OCI-LY1 (cell line): ENCODE measurements at regions not wholly inside any gene's neighbourhood (a gene's known extent, or its start where the extent isn't known, plus 50 kb on each side); places are given as distances from the start of the nearest gene placed in this dataset.

Experiments
- H2AFZ ChIP-seq: fragments of 200-600 bp; sonication (generic), shearing (Covaris generic); 2 replicates; pipeline ENCODE4 v1.6.0; 2014; ENCODE audit warnings: antibody characterized with exemption, mild to moderate bottlenecking, low read length
- H3F3A ChIP-seq: fragments of 200-600 bp; sonication (generic), shearing (Covaris generic); 2 replicates; pipeline ENCODE4 v1.6.0; 2014; ENCODE audit warnings: mild to moderate bottlenecking, antibody characterized with exemption, low read length, moderate library complexity; ENCODE audit not compliant: insufficient read depth
- H3K27ac ChIP-seq: fragments of 200-600 bp; sonication (generic); 2 replicates; pipeline ENCODE4 v1.5.1; 2014; ENCODE audit warnings: low read length, mixed run types, mild to moderate bottlenecking, low read depth; ENCODE audit not compliant: poor library complexity, severe bottlenecking
- H3K27me3 ChIP-seq: fragments of 200-600 bp; sonication (generic); 2 replicates; pipeline ENCODE4 v1.6.0; 2014; ENCODE audit warnings: antibody characterized with exemption, mild to moderate bottlenecking, low read length, moderate library complexity; ENCODE audit not compliant: insufficient read depth
- H3K36me3 ChIP-seq: fragments of 200-600 bp; sonication (generic); 2 replicates; pipeline ENCODE4 v1.6.1; 2014; ENCODE audit warnings: mild to moderate bottlenecking, antibody characterized with exemption, low read length, moderate library complexity, mixed read lengths; ENCODE audit not compliant: insufficient read depth
- H3K4me1 ChIP-seq: fragments of 200-600 bp; sonication (generic); 2 replicates; pipeline ENCODE4 v1.5.1; 2014; ENCODE audit warnings: mild to moderate bottlenecking, low read length, moderate library complexity; ENCODE audit not compliant: insufficient read depth, severe bottlenecking
- H3K4me2 ChIP-seq: fragments of 200-600 bp; sonication (generic), shearing (Covaris generic); 2 replicates; pipeline ENCODE4 v1.6.1; 2014; ENCODE audit warnings: low read length
- H3K4me3 ChIP-seq: fragments of 200-600 bp; sonication (generic); 2 replicates; pipeline ENCODE4 v1.5.1; 2014; ENCODE audit warnings: low read length, low read depth, mild to moderate bottlenecking, mixed read lengths; ENCODE audit not compliant: poor library complexity, severe bottlenecking
- H3K79me2 ChIP-seq: fragments of 200-600 bp; shearing (Covaris generic); 2 replicates; pipeline ENCODE4 v1.6.1; 2016; ENCODE audit warnings: mixed run types, low read length, mixed read lengths; ENCODE audit not compliant: insufficient read depth
- H3K9ac ChIP-seq: fragments of 200-600 bp; sonication (generic), shearing (Covaris generic); 2 replicates; pipeline ENCODE4 v1.6.1; 2014; ENCODE audit warnings: mild to moderate bottlenecking, low read length, mixed read lengths
- H3K9me2 ChIP-seq: fragments of 200-600 bp; sonication (generic), shearing (Covaris generic); 2 replicates; pipeline ENCODE4 v1.6.1; 2014; ENCODE audit warnings: low read depth, mild to moderate bottlenecking, low read length, mixed read lengths
- H3K9me3 ChIP-seq: fragments of 200-600 bp; shearing (Covaris generic); 2 replicates; pipeline ENCODE4 v1.6.1; 2014; ENCODE audit warnings: low read length, mixed read lengths
- H4K20me1 ChIP-seq: fragments of 200-600 bp; sonication (generic), shearing (Covaris generic); 2 replicates; pipeline ENCODE4 v1.6.0; 2016; ENCODE audit warnings: mild to moderate bottlenecking, low read length; ENCODE audit not compliant: insufficient read depth
- CTCF ChIP-seq: fragments of 200-600 bp; sonication (generic), shearing (Covaris generic); IDR thresholded peaks from 2 replicates; pipeline ENCODE4 v1.5.1; 2017; ENCODE audit warnings: mild to moderate bottlenecking, antibody characterized with exemption, low read length, moderate library complexity, mixed read lengths
- EZH2 ChIP-seq: fragments of 200-600 bp; sonication (generic), shearing (Covaris generic); IDR thresholded peaks from 2 replicates; pipeline ENCODE4 v1.8.0; 2017; ENCODE audit warnings: borderline replicate concordance, mixed run types, mild to moderate bottlenecking, antibody characterized with exemption, low read length, moderate library complexity, mixed read lengths

DNA sequence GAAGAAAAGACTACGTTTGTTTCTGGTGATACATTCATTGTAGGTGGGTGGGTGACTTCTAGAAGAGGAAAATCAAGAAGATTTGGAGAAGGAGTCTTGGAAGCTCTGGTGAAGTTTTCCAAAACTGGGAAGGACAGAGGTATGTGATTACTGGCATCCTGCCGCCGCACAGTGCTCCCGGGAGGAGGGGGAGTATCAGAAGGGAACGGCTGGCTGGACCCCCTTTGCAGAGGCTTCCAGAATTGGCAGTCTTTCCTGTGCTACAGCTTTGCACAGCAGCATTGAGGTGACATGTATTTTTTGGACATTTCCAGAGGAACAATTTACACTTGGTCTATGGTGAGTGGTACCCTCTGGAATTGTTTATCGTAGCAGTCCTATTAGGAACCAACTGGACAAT is 75.7 kb upstream of the EOMES start:
- Histone ChIP-seq H3K4me3 (no peak overlapping the region), H3K27ac (no peak overlapping the region), H2AFZ (no peak overlapping the region), H3K27me3 (no peaks in the 10 kb centered on the region), H3K4me2 (no peak overlapping the region), H3K9me3 (no peaks in the 10 kb centered on the region), H3K4me1 (no peaks in the 10 kb centered on the region), H4K20me1 (no peaks in the 10 kb centered on the region), H3F3A (no peaks in the 10 kb centered on the region), H3K36me3 (no peaks in the 10 kb centered on the region), H3K79me2 (no peaks in the 10 kb centered on the region), H3K9ac (no peak overlapping the region), H3K9me2 (no peaks in the 10 kb centered on the region)
- TF ChIP-seq EZH2 (no peak), CTCF (no peak)

DNA sequence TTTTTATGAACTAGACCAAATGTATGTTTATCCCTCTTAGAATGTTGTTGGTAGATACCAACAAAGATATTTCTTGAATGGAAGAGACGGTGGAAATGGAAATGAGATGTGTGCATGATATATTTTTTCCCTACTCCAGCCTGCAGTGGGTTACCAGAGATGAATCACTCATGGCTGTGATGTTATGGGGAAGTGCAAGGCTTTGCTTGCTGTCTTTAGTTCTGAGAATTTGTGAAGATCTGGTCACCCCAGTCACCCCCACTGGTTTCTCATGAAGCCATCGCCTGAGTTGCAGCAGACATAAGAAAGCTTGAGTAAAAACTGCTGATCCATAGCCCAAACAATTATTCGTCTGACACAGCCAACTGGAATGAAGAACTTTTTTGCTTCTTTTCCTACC is 78.1 kb upstream of the EOMES start:
- Histone ChIP-seq H3K79me2 (no peaks in the 10 kb centered on the region), H3K9ac (no peak overlapping the region), H3F3A (no peaks in the 10 kb centered on the region), H4K20me1 (no peaks in the 10 kb centered on the region), H3K27ac (no peak overlapping the region), H3K4me2 (no peak overlapping the region), H3K27me3 (no peaks in the 10 kb centered on the region), H2AFZ (no peak overlapping the region), H3K4me3 (no peak overlapping the region), H3K9me3 (no peaks in the 10 kb centered on the region), H3K9me2 (no peaks in the 10 kb centered on the region), H3K4me1 (no peaks in the 10 kb centered on the region), H3K36me3 (no peaks in the 10 kb centered on the region)
- no peak for TF ChIP-seq EZH2
- TF ChIP-seq CTCF, result no peak

DNA sequence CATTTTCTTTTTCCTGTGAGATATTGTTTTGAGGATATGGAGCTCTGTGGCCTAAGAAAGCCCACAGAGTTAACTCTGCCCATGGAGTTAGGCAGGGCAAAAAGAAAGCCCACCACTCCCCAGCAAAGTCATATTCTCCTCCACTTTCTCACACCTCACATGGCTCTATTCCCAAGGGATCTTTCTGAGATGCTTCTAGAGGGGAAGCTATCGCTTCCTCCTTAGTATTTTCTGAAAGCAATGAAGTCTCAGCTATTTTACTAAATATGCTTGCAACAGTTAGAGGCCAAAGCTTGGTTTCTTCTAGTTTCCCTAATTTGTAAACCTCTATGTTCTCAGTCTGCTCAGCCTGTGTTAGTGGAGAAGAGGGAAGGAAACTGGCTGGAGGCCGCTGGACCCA is 80.3 kb upstream of the EOMES start:
- Histone ChIP-seq H3K4me2 (no peak overlapping the region), H3K36me3 (no peaks in the 10 kb centered on the region), H3K79me2 (no peaks in the 10 kb centered on the region), H4K20me1 (no peaks in the 10 kb centered on the region), H3K4me3 (no peak overlapping the region), H3K27me3 (no peaks in the 10 kb centered on the region), H3K9me3 (no peaks in the 10 kb centered on the region), H2AFZ (no peak overlapping the region), H3K9me2 (no peaks in the 10 kb centered on the region), H3K9ac (no peak overlapping the region), H3F3A (no peaks in the 10 kb centered on the region), H3K4me1 (no peaks in the 10 kb centered on the region), H3K27ac (no peak overlapping the region)
- TF ChIP-seq CTCF (no peak), EZH2 (no peak)
